ENCODE measurements at regions not wholly inside any gene's neighbourhood (a gene's known extent, or its start where the extent isn't known, plus 50 kb on each side); places are given as distances from the start of the nearest gene placed in this dataset.

GRCh38 chr6:96450082-96450769 lies 71.4 kb upstream of the UFL1 start:
- Histone ChIP-seq H3K27me3 (replicated peaks in 1 of 4; ENCODE audit: control extremely low read depth in 1 of 4, control insufficient read depth in 3 of 4, insufficient read depth in 4 of 4, low read length in 3 of 4) (no peaks in the 10 kb centered on the region), H3K79me2 (ENCODE audit: control insufficient read depth, insufficient read depth, low read length) (no peaks in the 10 kb centered on the region), H3K36me3 (replicated peaks in 1 of 2; ENCODE audit: control extremely low read depth in 1 of 2, control insufficient read depth in 1 of 2, extremely low read depth in 1 of 2, insufficient read depth in 2 of 2, low read length in 1 of 2) (no peaks in the 10 kb centered on the region), H3K9ac (ENCODE audit: low read length) (no peak overlapping the region), H3K27ac (ENCODE audit: low read length in 2 of 2) (no peak overlapping the region), H3K9me3 (ENCODE audit: control extremely low read depth in 1 of 3, control insufficient read depth in 2 of 3, insufficient read depth in 1 of 3, low read length in 2 of 3) (peaks cover 0 to 4% (median 3%) of the 10 kb centered on the region in 3 donors), H3K4me1 (ENCODE audit: control insufficient read depth in 2 of 2, insufficient read depth in 2 of 2, low read length in 2 of 2) (no peaks in the 10 kb centered on the region), H2AFZ (ENCODE audit: insufficient read depth, low read depth, low read length, poor library complexity, severe bottlenecking) (no peak overlapping the region), H4K20me1 (ENCODE audit: control insufficient read depth, insufficient read depth, low read length, poor library complexity, severe bottlenecking) (no peaks in the 10 kb centered on the region), H3K4me3 (ENCODE audit: control extremely low read depth in 1 of 5, extremely low read depth in 1 of 5, insufficient read depth in 1 of 5, low read depth in 2 of 5, low read length in 4 of 5) (no peak overlapping the region), H3K4me2 (replicated peaks; ENCODE audit: low read depth, low read length, poor library complexity, severe bottlenecking) (no peak overlapping the region)
- no peak for ATAC-seq (ENCODE audit: low read depth)
- H3K27ac Mint-ChIP-seq: no peak overlapping the region
- peaks cover 5% of the 10 kb centered on the region for H3K9me3 Mint-ChIP-seq (ENCODE audit: insufficient read depth)
- no peak for DNase-seq
- no peak overlapping the region for H3K4me3 Mint-ChIP-seq
- H3K4me1 Mint-ChIP-seq: no peaks in the 10 kb centered on the region
- WGBS (ENCODE audit: insufficient coverage): 92% methylated on average over 4 of the region's 5 CpGs
- H3K27me3 Mint-ChIP-seq: no peaks in the 10 kb centered on the region
- CTCF ChIA-PET: no interaction called here
- TF ChIP-seq EZH2 (IDR thresholded peaks at IDR 0.05; ENCODE audit: borderline replicate concordance, insufficient read depth, low read depth, low read length, poor library complexity, severe bottlenecking) (no peak), CTCF (IDR thresholded peaks at IDR 0.05) (no peak)
- POLR2A ChIA-PET: no interaction called here
- intact Hi-C loops (cut with micrococcal nuclease): no loop called here

- Histone ChIP-seq H4K20me1 (ENCODE audit: control insufficient read depth, insufficient read depth, low read length, poor library complexity, severe bottlenecking) (no peaks in the 10 kb centered on the region), H3K4me2 (replicated peaks; ENCODE audit: low read depth, low read length, poor library complexity, severe bottlenecking) (no peak overlapping the region), H3K79me2 (ENCODE audit: control insufficient read depth, insufficient read depth, low read length) (no peaks in the 10 kb centered on the region), H3K9me3 (ENCODE audit: control extremely low read depth in 1 of 3, control insufficient read depth in 2 of 3, insufficient read depth in 1 of 3, low read length in 2 of 3) (peaks cover 0 to 1% (median 0%) of the 10 kb centered on the region in 3 donors), H2AFZ (ENCODE audit: insufficient read depth, low read depth, low read length, poor library complexity, severe bottlenecking) (no peak overlapping the region), H3K36me3 (replicated peaks in 1 of 2; ENCODE audit: control extremely low read depth in 1 of 2, control insufficient read depth in 1 of 2, extremely low read depth in 1 of 2, insufficient read depth in 2 of 2, low read length in 1 of 2) (no peaks in the 10 kb centered on the region), H3K9ac (ENCODE audit: low read length) (no peak overlapping the region), H3K27ac (ENCODE audit: low read length in 2 of 2) (no peak overlapping the region), H3K4me3 (ENCODE audit: control extremely low read depth in 1 of 5, extremely low read depth in 1 of 5, insufficient read depth in 1 of 5, low read depth in 2 of 5, low read length in 4 of 5) (no peak overlapping the region), H3K27me3 (replicated peaks in 1 of 4; ENCODE audit: control extremely low read depth in 1 of 4, control insufficient read depth in 3 of 4, insufficient read depth in 4 of 4, low read length in 3 of 4) (no peaks in the 10 kb centered on the region), H3K4me1 (ENCODE audit: control insufficient read depth in 2 of 2, insufficient read depth in 2 of 2, low read length in 2 of 2) (no peaks in the 10 kb centered on the region)
- DNase-seq (no peak), ATAC-seq (ENCODE audit: low read depth) (no peak)
- ChIA-PET CTCF (no interaction called here), POLR2A (no interaction called here)
- TF ChIP-seq EZH2 (IDR thresholded peaks at IDR 0.05; ENCODE audit: borderline replicate concordance, insufficient read depth, low read depth, low read length, poor library complexity, severe bottlenecking) (no peak), CTCF (IDR thresholded peaks at IDR 0.05) (no peak)
- Mint-ChIP-seq H3K27ac (no peak overlapping the region), H3K9me3 (ENCODE audit: insufficient read depth) (peaks cover 1% of the 10 kb centered on the region), H3K4me3 (no peak overlapping the region), H3K4me1 (no peaks in the 10 kb centered on the region), H3K27me3 (no peaks in the 10 kb centered on the region)
- intact Hi-C loops (cut with micrococcal nuclease): no loop called here
Measured at GRCh38 chr6:96450770-96451130, 70.9 kb upstream of the UFL1 start.
